GM21717 (cell line): ENCODE measurements at regions not wholly inside any gene's neighbourhood (a gene's known extent, or its start where the extent isn't known, plus 50 kb on each side); places are given as distances from the start of the nearest gene placed in this dataset.
A peak's percentile ranks its signal among the peaks of the same experiment; 100 is the strongest.
"Not testable (repeated sequence)": the region's sequence is repeated elsewhere in the genome, so short reads cannot be mapped to it uniquely, and the experiment has no call there.

Source experiments
- ATAC-seq: cut with Tn5 transposase; IDR thresholded peaks from one replicate; pipeline ENCODE4 v1.9.1; 2021; ENCODE audit warnings: mild to moderate bottlenecking, moderate library complexity; ENCODE audit not compliant: unreplicated experiment

DNA sequence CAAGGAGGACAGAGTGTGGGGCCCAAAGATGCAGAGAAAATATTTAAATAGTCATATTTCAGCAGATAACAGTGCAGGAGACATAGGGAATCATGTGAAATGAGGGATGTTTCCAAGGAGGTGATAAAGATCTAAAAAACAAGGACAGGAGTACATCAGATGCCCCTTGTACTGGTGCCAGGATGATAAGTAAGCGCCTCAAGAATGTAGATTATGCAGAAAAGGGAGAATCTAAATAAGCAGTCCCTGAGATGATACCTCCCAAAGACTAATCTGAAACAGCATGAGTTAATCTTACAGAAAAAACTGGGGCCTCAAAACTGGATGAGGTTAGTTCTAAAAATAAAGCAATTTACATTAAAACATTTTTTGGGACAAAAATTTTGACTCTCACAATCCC is 136.1 kb upstream of the WDFY3 start:
- no peak for ATAC-seq

DNA sequence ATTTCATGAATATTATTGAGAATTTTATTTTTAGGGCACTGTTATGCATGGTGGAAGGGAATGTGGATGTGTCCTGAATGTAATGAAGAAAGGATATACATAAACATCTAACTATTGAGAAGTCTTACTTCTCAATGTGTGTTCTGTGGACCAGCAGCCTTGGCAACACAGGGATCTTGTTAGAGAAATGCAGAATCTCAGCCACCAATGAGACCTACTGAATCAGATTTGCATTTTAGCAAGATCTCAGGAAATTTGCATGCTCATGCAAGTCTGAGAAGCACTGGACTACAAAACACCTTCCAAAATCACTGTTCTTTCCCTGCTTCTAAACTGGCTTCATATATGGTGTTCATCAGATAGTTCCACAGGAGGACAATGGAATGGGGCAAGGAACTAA is 139.7 kb upstream of the WDFY3 start:
- no peak for ATAC-seq

DNA sequence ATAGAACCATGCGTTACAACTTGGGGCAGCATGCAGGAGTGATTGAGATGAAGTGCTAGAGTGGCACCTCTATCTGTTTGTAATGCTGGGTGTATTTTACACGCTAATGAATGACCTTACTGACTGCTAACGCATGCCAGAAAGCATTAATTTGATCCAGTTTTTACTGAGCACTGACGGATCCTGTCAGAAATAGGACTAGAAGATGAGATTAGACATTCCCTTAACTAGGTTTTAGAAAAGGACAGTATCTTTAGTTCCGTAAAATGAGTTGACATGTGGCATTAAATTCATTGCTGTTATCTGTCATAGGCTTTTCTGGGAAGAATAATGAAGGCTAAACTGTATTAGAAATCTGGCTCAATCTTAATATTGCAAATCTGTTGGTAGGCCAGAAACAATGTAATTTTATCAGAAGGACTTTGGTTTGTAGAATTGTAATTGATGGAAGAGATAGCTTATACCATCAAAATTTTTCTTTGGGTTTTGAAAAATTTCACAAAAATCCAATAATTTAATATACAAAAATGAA is 140.4 kb upstream of the WDFY3 start:
- no peak for ATAC-seq

DNA sequence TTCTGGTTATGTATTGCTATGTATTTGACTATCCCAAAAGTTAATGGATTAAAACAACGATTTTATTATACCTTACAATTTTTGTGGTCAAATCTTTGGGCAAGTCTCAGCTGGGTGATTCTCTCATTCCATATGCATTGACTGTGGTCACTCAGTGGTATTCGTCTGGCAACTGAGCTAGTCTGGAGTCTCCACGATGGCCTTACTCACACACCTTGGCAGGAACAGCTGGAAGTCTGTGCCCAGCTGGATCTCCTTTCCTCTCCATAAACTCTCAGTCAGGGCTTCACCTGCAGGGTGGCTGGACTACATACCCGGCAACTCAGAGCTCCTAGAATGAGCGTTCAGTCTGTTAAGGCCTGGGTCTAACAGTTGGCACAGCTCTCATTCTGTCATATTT is 141.1 kb upstream of the WDFY3 start:
- ATAC-seq, result no peak

DNA sequence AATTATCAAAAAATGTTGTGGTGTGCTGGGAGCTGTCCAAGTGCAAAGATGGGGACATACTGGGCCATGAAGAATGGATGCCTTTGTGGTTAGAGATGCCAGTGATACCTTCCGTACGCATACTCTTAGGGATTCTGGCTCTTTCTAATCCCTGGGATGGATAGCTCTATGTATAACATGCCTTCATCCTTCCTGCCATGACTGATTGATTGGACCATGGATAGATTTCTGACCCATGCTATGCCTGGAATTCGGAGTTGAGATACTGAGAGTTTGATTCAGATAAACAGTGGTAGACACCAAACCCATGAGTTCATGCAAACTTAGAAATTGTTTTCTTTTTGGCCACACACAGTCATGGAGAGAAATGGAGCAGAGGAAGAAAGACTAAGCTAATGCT is 147.2 kb upstream of the WDFY3 start:
- no peak for ATAC-seq

DNA sequence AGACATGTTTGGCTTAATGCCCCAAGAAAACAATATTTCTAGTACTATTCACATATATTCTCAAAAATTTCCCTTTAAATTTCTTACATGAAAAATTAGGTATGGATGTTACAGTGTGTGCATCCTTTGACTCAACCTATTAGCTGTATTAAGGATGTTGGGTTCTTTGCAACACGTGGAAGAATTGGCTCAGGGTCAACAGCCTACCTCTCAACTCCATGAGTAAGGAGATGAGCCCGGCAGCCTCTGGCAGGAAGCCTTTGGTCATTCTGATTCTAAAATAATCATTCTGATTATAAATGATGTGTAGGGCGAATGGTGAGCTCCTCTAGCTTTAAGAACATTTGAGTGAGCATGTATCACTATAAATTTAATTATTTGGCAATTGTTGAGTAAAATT is 148.0 kb upstream of the WDFY3 start:
- no peak for ATAC-seq

DNA sequence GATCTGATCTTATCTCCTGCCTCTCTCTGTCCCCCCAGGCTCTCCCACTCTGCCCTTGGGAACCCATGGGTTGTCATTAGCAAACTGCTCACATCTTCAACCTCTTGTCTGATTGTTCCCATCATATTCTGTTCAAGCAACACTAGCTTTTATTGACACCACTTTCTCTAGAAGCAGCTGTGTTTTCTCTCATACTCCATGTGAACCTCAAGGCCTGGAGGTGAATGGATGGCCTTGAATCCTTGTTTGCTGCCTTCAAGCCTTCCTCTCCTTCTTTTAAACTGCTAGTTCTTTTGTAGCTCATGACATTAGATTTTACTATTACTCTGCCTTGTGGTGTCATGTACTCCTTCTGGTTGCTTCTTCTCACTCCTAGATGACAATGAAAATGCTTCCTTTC is 149.5 kb upstream of the WDFY3 start:
- no peak for ATAC-seq

DNA sequence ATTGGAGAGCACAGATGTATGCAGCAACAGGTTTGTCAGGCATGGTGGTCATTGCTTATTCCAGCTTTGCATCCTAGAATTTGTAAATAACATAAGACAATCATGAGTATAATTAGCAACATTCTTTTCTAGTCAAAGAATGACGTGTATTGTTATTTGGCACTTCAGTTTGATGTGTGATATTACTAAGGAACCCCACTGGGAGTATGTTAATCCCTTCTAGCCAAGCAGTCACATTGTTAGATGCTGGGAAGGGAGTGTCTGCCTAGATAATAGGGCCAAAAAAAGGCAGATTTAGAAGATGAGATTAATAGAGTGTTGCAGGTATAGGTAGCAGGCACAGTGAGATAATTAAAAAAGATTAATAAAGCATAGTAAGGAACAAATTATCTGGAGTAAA is 159.2 kb upstream of the WDFY3 start:
- no peak for ATAC-seq

DNA sequence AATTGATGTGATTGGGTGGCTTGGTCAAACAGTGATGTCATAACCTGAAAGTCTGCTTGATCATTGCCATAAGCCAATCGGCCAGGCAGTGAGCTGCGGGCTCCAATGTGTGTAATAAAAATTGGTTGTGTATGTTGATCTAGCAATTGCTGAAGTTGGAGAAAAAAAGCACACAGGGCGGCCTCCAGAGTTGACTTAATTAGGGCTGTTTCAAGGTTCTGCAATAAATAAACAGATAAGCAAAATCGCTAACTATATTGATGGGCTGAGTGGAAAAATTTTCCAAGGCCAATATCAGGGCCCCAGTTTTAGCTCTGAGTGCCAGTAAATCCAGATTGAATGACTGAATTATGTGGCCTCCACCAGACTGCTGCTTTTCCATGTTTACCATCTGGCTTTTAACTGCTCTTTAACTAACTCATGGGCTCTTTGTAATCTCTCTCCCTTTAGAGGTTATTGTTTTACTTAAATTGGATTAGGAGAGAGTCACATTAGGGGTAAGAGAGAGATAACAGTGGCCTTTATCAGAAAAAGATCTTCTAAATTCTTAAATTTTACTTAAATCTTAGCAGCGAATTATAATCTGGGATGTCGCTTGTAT is 160.6 kb upstream of the WDFY3 start:
- ATAC-seq, result no peak

DNA sequence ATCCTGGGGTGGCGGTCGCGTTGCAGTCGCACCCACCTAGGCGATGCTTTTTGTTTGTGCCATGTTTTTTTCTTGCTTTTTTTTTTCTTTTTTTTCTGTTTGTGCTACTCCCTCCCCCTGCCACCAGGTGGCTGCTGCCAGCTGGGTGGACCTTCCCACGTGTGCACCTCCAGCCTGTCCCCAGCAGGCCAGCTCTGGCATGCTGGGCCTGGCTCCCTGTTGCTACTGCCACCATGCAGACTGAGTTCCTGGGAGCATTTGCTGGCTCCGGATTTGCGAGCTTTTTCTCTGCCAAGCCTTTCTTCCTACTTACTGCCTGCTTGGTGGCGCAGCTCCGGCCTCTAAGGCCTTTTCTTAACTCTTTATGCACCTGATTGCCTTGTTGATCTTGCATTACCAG is 161.2 kb upstream of the WDFY3 start:
- peak; percentile 88 for ATAC-seq

DNA sequence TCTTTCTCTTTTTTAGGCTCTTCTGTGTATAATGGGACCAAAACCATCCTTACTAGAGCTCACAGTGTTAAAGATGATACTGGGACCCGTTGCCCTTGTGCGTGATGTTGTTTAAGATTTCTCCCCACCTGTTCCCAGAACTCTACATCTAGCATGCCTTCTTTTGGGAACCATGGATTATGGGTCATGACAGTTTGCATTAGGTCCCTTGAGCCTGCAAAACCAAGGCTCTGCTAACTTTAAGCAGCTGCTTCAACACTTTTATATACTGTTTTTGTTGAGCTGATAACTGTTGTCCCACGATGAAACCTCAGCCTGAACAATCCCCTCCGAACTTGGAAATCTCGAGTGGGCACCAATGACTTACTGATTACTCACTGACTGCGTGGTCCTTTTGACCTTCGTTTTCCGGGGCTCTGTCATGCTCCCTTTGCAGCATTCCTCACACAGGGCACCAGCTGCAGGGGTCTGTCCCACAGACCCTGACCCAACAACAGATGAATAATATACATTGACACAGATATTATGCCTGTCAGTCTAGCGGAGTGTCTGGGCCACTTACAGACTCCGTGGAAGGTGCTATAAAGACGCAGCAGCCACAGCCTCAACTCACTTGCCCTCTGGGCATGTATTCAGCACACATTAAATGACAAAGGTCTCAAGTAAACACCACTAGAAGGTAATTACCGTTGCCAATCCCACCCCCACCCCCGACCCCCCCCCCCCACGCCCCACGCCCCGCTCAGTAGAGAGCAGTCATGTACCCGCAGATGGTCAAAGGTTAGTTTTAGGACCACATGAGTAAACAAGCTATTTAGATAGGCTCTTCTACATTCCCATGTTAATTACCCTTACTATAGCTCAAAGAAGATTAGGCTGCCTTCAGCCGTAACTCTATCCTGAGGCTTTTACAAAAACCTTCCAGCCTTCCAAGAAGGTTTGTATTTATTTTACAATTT is 162.0 kb upstream of the WDFY3 start:
- ATAC-seq, result no peak

DNA sequence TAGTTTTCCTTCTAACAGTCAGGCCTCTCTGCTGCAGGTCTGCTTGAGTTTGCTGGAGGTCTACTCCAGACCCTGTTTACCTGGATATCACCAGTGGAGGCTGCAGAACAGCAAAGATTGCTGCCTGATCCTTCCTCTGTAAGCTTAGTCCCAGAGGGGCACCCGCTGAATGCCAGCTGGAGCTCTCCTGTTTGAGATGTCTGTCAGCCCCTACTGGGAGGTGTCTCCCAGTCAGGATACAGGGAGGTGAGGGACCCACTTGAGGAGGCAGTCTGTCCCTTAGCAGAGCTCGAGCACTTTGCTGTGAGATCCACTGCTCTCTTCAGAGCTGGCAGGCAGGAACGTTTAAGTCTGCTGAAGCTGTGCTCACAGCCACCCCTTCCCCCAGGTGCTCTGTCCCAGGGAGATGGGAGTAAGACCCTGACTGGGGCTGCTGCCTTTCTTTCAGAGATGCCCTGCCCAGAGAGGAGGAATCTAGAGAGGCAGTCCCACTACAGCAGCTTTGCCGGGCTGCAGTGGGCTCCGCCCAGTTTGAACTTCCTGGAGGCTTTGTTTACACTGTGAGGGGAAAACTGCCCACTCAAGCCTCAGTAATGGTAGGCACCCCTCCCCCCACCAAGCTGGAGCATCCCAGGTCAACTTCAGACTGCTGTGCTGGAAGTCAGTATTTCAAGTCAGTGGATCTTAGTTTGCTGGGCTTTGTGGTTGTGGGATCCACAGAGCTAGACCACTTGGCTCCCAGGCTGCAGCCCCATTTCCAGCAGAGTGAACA is 163.1 kb upstream of the WDFY3 start:
- ATAC-seq, result not testable (repeated sequence)

DNA sequence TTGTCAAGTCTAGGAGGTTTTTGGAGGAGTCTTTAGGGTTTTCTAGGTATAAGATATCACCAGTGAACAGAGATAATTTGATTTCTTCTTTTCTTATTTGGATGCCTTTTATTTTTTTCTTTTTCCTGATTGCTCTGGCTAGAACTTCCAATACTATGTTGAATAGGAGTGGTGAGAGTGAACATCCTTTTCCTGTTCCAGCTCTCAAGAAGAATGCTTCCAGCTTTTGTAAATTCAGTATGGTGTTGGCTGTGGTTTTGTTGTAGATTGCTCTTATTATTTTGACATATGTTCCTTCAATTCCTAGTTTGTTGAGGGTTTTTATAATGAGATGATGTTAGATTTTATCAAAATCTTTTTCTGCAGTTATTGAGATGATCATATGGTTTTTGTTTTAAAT is 165.6 kb upstream of the WDFY3 start:
- ATAC-seq, result no peak

DNA sequence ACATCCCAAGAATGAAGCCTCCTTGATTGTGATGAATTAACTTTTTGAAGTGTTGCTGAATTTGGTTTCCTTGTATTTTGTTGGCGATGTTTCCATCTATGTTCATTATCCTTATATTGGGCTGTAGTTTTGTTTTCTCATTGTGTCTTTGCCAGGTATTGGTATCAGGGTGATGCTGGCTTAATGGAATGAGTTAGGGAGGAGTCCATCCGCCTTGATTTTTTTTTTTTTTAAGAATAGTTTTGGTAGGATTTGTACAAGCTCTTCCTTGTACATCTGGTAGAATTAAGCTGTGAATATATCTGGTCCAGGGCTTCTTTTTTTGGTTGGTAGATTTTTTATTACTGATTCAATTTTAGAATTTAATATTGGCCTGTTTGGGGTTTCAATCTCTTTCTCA is 166.1 kb upstream of the WDFY3 start:
- ATAC-seq, result no peak

DNA sequence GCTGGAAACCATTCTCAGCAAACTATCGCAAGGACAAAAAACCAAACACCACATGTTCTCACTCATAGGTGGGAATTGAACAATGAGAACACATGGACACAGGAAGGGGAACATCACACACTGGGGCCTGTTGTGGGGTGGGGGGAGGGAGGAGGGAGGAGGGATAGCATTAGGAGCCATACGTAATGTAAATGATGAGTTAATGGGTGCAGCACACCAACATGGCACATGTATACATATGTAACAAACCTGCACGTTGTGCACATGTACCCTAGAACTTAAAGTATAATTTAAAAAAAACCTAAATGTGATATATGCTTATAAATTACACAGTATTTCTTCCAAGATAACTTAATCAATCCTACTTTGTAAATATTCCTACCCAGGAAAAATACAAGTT is 173.3 kb upstream of the WDFY3 start:
- not testable (repeated sequence) for ATAC-seq

DNA sequence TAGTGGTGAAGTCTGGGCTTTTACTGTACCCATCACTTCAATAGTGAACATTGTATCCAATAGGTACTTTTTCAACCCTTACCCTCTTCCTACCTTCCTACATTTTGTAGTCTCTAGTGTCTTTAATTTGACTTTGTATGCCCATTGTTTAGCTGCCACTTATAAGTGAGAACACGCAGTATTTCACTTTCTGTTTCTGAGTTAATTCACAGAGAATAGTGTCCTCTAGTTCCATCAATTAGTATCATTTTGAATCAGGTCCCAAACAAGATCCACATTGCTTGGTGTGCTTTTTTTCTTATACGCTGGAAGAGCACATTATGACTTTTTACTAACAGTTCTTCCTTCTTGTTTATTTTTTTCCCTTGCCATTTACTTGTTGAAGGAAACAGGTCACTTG is 176.0 kb upstream of the WDFY3 start:
- ATAC-seq, result no peak

DNA sequence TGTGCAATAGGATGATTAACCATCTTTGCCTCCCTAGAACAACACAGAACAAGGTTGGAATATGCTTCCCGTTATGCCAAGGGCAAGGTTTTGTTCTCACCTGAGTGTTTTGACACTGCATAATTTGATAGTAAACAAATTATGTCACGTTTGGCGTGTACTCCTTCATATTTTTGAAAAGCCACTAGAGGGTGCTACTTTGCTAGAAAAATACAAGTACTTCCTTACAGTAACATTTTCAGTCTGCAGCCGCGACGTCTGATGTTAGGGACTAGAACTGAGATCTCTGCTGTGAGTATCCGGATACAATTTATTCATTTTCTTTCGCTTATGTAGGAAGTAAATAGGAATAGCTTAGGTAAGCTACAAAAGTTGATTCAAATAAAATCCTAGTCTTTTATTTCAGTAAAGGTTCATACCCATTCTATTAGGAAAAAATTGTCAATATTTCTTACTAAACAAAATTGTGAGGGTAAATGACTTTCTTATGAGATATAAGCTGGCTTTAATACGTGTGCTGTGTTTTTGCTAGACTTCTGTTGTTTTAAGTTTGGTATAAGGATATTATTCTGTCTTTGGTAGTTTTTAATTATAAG is 181.1 kb upstream of the WDFY3 start:
- ATAC-seq, result peak; percentile 83

DNA sequence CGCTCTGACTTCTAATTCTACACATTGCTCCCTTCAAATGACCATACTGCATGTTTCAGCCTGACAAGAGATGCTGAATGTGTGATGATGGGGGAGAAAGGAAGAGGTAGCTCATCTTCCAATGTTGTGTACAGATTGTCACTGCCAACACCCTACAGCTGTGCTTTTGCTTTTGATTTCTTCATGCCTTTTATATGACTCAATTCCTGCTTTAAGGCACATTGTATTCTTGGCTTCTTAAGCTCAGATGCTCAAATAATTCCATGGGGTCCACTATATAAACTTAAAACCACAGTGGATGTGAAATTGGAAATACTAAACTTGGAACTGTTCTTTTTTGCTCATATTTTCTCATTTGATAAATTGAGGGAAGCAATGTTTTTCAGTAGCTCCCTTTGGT is 183.2 kb upstream of the WDFY3 start:
- ATAC-seq, result no peak

DNA sequence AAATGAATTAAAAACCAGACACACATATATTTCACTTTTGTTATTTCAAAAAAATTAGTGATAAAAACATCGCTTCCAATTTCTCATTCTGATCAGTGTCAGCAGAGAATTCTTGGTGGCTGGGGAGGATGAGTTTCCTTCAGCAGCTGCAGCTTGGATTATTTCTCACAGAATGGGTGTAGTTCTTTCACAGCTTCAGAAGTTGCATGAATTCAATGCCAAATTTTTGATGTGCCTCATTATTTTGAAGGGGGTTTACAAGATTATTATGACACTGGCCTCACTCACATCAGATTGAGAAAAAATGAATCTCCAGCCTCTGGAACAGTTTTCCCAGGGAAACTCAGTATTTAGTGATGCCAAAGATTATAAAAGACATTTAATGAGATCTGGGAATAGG is 184.9 kb upstream of the WDFY3 start:
- ATAC-seq, result no peak

DNA sequence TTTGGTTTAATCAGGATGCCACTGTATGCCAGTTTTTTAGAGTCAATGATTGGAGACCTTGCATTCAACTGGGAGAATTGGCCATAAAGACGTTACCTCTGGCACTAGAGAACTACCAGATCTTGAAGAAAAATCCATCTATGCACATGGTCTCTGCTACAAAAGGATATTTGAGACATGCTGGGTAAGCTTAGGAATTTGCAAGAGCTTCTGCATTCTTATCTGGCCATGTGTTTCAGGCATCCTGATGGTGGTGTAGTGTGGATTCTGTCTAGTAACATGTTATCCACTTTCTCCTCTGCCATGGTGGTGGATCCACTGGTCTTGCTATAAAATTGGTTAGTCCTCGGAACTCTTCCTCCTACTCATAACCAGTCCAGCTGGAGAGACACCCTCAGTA is 185.3 kb upstream of the WDFY3 start:
- ATAC-seq, result no peak

DNA sequence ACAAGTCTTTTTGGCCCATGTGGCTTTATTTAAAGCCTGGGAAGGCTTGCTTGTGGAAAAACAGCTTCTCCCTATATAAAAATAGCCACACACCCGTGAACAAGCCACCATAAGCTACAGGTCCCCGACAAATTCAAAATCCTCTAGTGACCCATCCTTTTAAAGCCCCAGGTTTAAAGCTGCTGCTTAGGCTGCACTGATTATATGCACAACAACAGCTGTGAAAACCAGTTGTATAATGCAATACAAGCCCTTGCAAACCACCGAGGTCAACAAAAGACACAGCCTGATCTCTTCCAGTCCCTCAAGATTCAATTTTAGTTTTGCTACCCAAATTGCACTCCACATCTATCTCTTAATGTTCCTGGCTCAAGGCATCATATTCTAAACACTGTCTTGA is 186.0 kb upstream of the WDFY3 start:
- ATAC-seq, result no peak
